ENCODE measurements at regions not wholly inside any gene's neighbourhood (a gene's known extent, or its start where the extent isn't known, plus 50 kb on each side); places are given as distances from the start of the nearest gene placed in this dataset.

GRCh38 chr4:126812076-126812475 is 820.7 kb upstream of the INTU start:
- TF ChIP-seq EZH2phosphoT487 (IDR thresholded peaks at IDR 0.05; ENCODE audit: insufficient read depth, low read depth) (no peak), EZH2 (IDR thresholded peaks at IDR 0.05; ENCODE audit: insufficient read depth, poor library complexity, severe bottlenecking) (no peak)

All from GM23248 (cell line).